Prostate gland (tissue), 2 donors: ENCODE measurements at regions not wholly inside any gene's neighbourhood (a gene's known extent, or its start where the extent isn't known, plus 50 kb on each side); places are given as distances from the start of the nearest gene placed in this dataset.

Source experiments
- POLR2A ChIP-seq: fragments of 450-650 bp; IDR thresholded peaks from one replicate; pipeline ENCODE4 v1.6.1; 2016; ENCODE audit warnings: antibody characterized with exemption, mild to moderate bottlenecking
- POLR2AphosphoS5 ChIP-seq: sonication (generic); formaldehyde crosslinking; IDR thresholded peaks from one replicate; pipeline ENCODE4 v1.6.1; 2017; ENCODE audit warnings: antibody characterized with exemption
- TF ChIP-seq, protein P1 (sequence below), 4 experiments: fragments of 200-600 bp in 2 of 4; fragments of 450-650 bp in 2 of 4; sonication (generic) in 2 of 4; IDR thresholded peaks; 1 replicate in 3 of 4; 2 replicates in 1 of 4; pipeline ENCODE4 v1.5.1; 2016 to 2019; ENCODE audit warnings: antibody characterized with exemption in 4 of 4, mild to moderate bottlenecking in 2 of 4, moderate library complexity in 2 of 4

- no peak for TF ChIP-seq POLR2AphosphoS5
- TF ChIP-seq, protein P1, sequence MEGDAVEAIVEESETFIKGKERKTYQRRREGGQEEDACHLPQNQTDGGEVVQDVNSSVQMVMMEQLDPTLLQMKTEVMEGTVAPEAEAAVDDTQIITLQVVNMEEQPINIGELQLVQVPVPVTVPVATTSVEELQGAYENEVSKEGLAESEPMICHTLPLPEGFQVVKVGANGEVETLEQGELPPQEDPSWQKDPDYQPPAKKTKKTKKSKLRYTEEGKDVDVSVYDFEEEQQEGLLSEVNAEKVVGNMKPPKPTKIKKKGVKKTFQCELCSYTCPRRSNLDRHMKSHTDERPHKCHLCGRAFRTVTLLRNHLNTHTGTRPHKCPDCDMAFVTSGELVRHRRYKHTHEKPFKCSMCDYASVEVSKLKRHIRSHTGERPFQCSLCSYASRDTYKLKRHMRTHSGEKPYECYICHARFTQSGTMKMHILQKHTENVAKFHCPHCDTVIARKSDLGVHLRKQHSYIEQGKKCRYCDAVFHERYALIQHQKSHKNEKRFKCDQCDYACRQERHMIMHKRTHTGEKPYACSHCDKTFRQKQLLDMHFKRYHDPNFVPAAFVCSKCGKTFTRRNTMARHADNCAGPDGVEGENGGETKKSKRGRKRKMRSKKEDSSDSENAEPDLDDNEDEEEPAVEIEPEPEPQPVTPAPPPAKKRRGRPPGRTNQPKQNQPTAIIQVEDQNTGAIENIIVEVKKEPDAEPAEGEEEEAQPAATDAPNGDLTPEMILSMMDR (IDR thresholded peaks at IDR 0.05), result no peak
- TF ChIP-seq POLR2A, result no peak
Measured at GRCh38 chr6:6867404-6867799, 240.4 kb upstream of the RREB1 start.
